Naive thymus-derived CD8-positive, alpha-beta T cell (primary cell): ENCODE measurements at regions not wholly inside any gene's neighbourhood (a gene's known extent, or its start where the extent isn't known, plus 50 kb on each side); places are given as distances from the start of the nearest gene placed in this dataset.
"Not testable (repeated sequence)": the region's sequence is repeated elsewhere in the genome, so short reads cannot be mapped to it uniquely, and the experiment has no call there.

Source experiments
- ATAC-seq, 2 donors: fragments of 150-1000 bp; cut with Tn5 transposase in 1 of 2; sonication (Bioruptor Pico), chemical (Tn5 transposase) in 1 of 2; 1 replicate in 1 of 2; 2 replicates in 1 of 2; pipeline ENCODE4 v1.10.0; 2021; ENCODE audit warnings: mild to moderate bottlenecking in 2 of 2, moderate library complexity in 2 of 2
- POLR2A ChIA-PET: fragments of 350-600 bp; sonication (Branson Sonifier 250); formaldehyde crosslinking; loops from one replicate; lab custom pipeline; 2021; ENCODE audit warnings: antibody characterized with exemption; lab: Charles Lee
- DNase-seq, 10 donors: peaks; one replicate each; pipeline versions ENCODE4 v3.0.0 to v3.0.0-alpha.2; 2020 to 2022
- H3K27ac Mint-ChIP-seq, 10 donors: one replicate each; pipeline ENCODE4 v1.8.0; 2020 to 2022; ENCODE audit warnings: mild to moderate bottlenecking in 10 of 10, mixed read lengths in 10 of 10, moderate library complexity in 4 of 10, inconsistent platforms in 1 of 10
- H3K27me3 Mint-ChIP-seq, 5 donors: one replicate each; pipeline ENCODE4 v1.8.0; 2021 to 2022; ENCODE audit warnings: mixed read lengths in 5 of 5
- H3K36me3 Mint-ChIP-seq, 3 donors: one replicate each; pipeline ENCODE4 v1.8.0; 2020 to 2022; ENCODE audit warnings: mixed read lengths in 3 of 3, mild to moderate bottlenecking in 2 of 3, inconsistent platforms in 1 of 3
- H3K4me1 Mint-ChIP-seq, 4 donors: one replicate each; pipeline ENCODE4 v1.8.0; 2021 to 2022; ENCODE audit warnings: mixed read lengths in 4 of 4
- H3K4me3 Mint-ChIP-seq, 10 donors: one replicate each; pipeline ENCODE4 v1.8.0; 2020 to 2022; ENCODE audit warnings: mild to moderate bottlenecking in 10 of 10, mixed read lengths in 10 of 10, moderate library complexity in 6 of 10, inconsistent platforms in 1 of 10
- H3K9me3 Mint-ChIP-seq, 9 donors: one replicate each; pipeline ENCODE4 v1.8.0; 2020 to 2022; ENCODE audit warnings: mixed read lengths in 9 of 9, mild to moderate bottlenecking in 3 of 9, inconsistent platforms in 1 of 9, moderate library complexity in 1 of 9

DNA sequence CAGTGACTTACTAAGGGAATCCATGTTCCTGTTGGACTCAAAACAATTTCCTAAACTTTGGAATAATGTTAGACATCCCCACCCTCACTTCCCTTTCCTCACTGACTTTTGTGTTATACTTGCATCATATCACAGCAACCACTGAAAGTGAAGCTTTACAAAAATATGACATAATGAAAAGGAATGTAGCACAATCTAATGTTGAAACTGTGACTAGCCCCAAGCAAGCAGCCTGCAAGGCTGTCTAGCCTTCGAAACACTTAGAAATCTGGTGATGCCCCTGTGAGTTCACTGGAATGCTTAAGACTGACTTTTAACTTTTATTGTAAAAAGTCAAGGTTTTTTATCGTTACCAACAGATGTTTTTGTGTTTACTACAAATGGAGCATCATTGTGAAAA, 203.7 kb upstream of the ZNF385D start:
- ATAC-seq (no peak), DNase-seq (no peak)
- Mint-ChIP-seq H3K9me3 (peaks cover 0 to 24% (median 12%) of the 10 kb centered on the region in 9 donors), H3K27me3 (no peaks in the 10 kb centered on the region), H3K4me1 (no peaks in the 10 kb centered on the region), H3K36me3 (peaks cover 0 to 4% (median 0%) of the 10 kb centered on the region in 3 donors), H3K4me3 (no peak overlapping the region), H3K27ac (no peak overlapping the region)
- POLR2A ChIA-PET: no interaction called here

DNA sequence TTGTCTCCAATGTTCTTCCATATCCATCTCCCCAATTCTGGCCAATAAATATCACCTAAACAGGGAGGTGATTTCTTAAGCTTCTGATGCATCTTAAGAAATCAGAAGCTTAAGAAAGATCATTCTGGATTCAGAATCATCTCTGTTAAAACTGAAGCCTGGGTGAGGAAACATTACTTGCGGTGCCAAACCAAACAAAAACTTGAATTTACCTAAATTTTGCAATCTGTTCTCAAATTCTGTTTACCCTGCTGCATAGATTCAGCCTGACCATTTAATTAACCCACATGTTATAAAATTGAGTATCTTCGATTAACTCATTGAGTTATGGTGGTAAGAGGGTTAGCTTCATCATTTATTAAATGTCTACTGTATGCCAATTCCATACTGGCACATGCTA, 204.4 kb upstream of the ZNF385D start:
- DNase-seq (no peak), ATAC-seq (no peak)
- H3K36me3 Mint-ChIP-seq: peaks cover 0 to 4% (median 0%) of the 10 kb centered on the region in 3 donors
- H3K4me1 Mint-ChIP-seq: no peaks in the 10 kb centered on the region
- H3K9me3 Mint-ChIP-seq: peaks cover 0 to 26% (median 10%) of the 10 kb centered on the region in 9 donors
- no peaks in the 10 kb centered on the region for H3K27me3 Mint-ChIP-seq
- no peak overlapping the region for H3K4me3 Mint-ChIP-seq
- POLR2A ChIA-PET: no interaction called here
- H3K27ac Mint-ChIP-seq: no peak overlapping the region

DNA sequence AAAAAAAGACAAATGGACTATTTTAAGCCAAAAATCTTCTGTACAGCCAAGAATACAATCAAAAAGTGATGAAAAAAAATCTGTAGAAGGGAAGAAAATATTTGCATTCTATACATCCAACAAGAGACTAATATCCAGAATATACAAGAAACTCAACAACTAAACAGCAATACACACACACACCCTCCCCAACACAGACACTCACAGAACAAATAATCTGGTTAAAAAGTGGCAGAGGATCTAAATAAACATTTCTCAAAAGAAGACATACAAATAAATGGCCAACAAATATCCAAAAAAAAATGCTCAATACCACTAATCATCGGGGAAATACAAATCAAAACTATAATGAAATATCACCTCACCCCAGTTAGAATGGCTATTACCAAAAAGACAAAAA, 209.0 kb upstream of the ZNF385D start:
- ATAC-seq (no peak), DNase-seq (no peak)
- Mint-ChIP-seq H3K9me3 (peaks cover 0 to 22% (median 6%) of the 10 kb centered on the region in 9 donors), H3K27ac (no peak overlapping the region), H3K27me3 (no peaks in the 10 kb centered on the region), H3K36me3 (no peaks in the 10 kb centered on the region), H3K4me1 (no peaks in the 10 kb centered on the region), H3K4me3 (no peak overlapping the region)
- POLR2A ChIA-PET: no interaction called here

DNA sequence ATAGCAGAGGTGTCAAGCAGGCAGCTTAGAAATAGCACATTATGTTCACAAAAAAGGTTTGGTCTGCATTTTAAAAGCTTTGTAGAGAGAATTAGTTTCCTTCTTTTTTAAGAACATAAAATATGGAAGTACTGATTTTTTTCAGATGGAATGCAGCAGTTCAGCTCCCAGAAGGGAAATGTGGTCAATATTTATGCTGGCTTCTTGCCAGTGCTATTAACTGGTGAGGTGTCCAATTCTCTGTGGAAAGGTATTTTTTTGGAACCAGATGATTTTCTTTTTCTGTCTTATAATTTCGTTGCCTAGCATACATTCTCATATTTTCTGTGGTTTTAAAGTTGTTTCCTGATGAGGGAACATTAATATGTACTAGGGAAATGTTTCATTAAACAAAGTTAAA, 211.4 kb upstream of the ZNF385D start:
- POLR2A ChIA-PET: no interaction called here

DNA sequence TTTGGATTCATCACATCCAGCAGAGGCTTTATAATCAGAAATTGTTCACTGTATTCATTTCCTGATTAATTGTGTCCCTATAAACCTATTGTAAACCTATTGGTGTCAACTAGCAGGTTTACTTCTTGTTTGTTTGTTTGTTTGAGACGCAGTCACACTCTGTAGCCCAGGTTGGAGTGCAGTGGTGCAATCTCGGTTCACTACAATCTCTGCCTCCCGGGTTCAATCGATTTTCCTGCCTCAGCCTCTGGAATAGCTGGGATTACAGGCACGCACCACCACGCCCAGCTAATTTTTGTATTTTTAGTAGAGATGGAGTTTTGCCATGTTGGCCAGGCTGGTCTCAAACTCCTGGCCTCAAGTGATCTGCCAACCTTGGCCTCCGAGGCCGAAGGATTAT, 215.4 kb upstream of the ZNF385D start:
- ATAC-seq, H3K36me3 Mint-ChIP-seq, H3K27ac Mint-ChIP-seq, H3K4me3 Mint-ChIP-seq, DNase-seq, POLR2A ChIA-PET, H3K27me3 Mint-ChIP-seq, H3K4me1 Mint-ChIP-seq: not testable (repeated sequence)
- peaks cover 0 to 26% (median 11%) of the 10 kb centered on the region in 9 donors for H3K9me3 Mint-ChIP-seq

More for the DNA sequence above, 211.4 kb upstream of the ZNF385D start:
- no peaks in the 10 kb centered on the region for H3K4me1 Mint-ChIP-seq
- H3K4me3 Mint-ChIP-seq: no peak overlapping the region
- no peak for ATAC-seq
- H3K27ac Mint-ChIP-seq: no peak overlapping the region
- peaks cover 0 to 19% (median 4%) of the 10 kb centered on the region in 9 donors for H3K9me3 Mint-ChIP-seq
- no peak for DNase-seq
- no peaks in the 10 kb centered on the region for H3K27me3 Mint-ChIP-seq
- no peaks in the 10 kb centered on the region for H3K36me3 Mint-ChIP-seq

DNA sequence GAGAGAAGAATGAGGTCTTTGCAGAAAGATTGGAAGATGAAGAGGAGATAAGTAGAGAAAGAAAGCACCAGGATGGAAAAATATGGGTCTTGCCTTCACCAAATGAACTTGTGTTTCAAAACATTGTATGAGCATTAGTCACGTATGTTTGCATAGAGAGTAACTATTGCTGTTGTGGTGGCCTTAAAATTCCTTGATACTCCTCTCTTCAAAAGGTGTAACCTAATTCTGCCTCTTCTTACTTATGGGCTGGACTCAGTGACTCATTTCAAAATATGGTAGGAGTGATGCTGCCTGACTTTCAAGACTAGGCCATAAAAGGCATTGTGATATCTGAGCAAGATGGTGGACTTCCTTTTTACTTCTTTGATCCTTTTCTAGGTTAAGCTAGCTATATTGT, 228.7 kb upstream of the ZNF385D start:
- Mint-ChIP-seq H3K27ac (no peak overlapping the region), H3K27me3 (no peaks in the 10 kb centered on the region), H3K4me1 (no peaks in the 10 kb centered on the region), H3K4me3 (no peak overlapping the region), H3K36me3 (no peaks in the 10 kb centered on the region), H3K9me3 (peaks cover 0 to 22% (median 11%) of the 10 kb centered on the region in 9 donors)
- no peak for DNase-seq
- POLR2A ChIA-PET: no interaction called here
- no peak for ATAC-seq

DNA sequence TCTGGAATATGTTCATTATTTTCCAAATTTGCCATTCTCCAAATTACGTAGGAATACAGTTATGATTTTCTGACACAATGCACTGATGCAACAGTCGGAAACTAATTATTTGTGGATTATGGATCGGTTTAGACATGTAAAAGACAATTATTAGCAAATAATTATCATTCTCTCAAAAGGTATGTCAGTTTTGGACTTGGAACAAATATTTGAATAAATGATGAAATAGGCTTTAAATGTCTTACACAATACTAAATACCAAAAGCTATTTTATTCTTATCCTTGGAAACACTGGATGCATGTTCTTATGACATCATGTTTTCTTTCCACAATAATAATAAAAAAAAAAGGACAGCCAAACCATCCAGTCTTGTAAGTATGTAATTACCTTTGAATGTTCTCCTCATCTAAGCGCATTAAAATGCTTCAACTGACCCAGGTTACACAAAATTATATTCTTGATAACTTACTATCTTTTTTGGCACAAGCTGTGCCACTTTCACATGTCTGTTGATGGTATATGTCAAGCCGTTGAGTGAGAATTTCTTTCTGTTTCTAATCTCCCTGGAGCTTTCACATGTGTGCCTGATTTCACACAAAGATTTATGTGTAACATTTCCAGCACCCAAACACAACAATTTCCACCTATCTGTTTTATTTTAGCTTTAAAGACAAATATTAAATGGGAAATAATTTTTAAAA, 238.5 kb upstream of the ZNF385D start:
- no peaks in the 10 kb centered on the region for H3K36me3 Mint-ChIP-seq
- H3K4me1 Mint-ChIP-seq: no peaks in the 10 kb centered on the region

DNA sequence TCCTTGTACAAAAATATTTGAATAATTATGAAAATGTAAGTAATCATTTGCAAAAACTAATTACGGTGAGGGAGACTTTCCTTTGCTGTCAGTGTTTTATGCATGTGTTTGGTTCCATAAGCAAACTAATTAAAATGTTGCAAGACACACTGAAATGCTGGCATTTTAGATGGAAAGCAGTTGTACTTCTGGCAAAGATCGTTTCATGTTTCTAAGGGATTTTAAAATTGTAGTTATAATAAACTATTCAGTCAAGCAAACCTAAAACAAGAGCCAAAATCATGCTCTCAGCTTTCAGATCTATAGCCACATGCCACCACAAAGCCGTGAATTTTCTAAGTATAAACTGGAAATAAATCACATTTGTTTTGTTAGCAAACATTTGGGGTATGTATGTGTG, 240.1 kb upstream of the ZNF385D start:
- Mint-ChIP-seq H3K36me3 (no peaks in the 10 kb centered on the region), H3K9me3 (peaks cover 0 to 11% (median 0%) of the 10 kb centered on the region in 9 donors), H3K27ac (no peak overlapping the region), H3K27me3 (no peaks in the 10 kb centered on the region), H3K4me3 (no peak overlapping the region), H3K4me1 (no peaks in the 10 kb centered on the region)
- DNase-seq (no peak), ATAC-seq (no peak)
- POLR2A ChIA-PET: no interaction called here

More for the DNA sequence above, 238.5 kb upstream of the ZNF385D start:
- Mint-ChIP-seq H3K4me3 (no peak overlapping the region), H3K9me3 (peaks cover 0 to 11% (median 0%) of the 10 kb centered on the region in 9 donors), H3K27ac (no peak overlapping the region), H3K27me3 (no peaks in the 10 kb centered on the region)
- POLR2A ChIA-PET: no interaction called here
- ATAC-seq (no peak), DNase-seq (no peak)

DNA sequence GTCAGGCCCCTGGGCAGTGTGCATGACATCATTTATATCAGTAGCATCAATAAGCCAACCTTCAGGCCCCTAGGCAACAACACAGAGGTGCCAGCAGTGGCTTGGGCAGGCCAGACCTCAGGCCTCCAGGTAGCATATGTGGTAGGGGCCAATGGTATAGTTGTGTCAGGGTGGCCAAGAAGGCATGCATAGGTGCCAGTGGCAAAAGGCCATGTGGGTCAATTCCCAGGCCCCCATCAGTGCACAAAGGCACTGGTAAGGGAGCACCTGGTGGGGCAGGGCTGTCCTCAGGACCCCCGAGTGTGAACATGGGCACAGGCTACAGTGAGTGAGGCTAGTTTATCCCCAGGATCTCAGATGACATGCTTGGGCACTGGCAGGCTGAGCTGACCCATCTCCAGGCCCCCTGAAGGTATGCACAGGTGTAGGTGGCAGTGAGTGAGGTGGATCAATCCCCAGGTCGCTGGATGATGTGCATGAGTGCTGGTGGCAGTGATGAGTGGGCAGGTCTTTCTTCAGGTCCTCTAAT, 244.1 kb upstream of the ZNF385D start:
- no peak for ATAC-seq
- POLR2A ChIA-PET: no interaction called here
- H3K27ac Mint-ChIP-seq: no peak overlapping the region
- no peaks in the 10 kb centered on the region for H3K4me1 Mint-ChIP-seq
- H3K27me3 Mint-ChIP-seq: no peaks in the 10 kb centered on the region
- peaks cover 0 to 11% (median 2%) of the 10 kb centered on the region in 9 donors for H3K9me3 Mint-ChIP-seq
- no peaks in the 10 kb centered on the region for H3K36me3 Mint-ChIP-seq
- no peak for DNase-seq
- H3K4me3 Mint-ChIP-seq: no peak overlapping the region

DNA sequence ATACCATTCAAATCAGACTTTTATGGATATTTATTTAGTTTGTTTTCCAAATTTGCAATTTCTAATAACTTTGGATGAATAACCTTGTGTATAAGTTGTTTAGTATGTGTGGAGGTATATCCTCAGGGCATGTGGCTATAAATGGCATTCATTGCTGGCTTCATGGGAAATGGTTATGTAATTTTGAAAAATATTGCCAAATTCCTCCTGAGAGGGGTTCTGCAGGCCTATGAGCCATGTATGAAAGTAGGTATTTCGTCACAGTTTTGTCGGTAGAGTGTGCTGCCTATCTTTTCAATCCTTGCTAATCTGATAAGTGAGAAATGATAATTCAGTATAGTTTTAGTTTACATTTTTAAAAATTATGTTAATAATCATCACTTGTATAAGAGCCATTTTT, 256.4 kb upstream of the ZNF385D start:
- Mint-ChIP-seq H3K27me3 (no peaks in the 10 kb centered on the region), H3K4me1 (no peaks in the 10 kb centered on the region), H3K36me3 (no peaks in the 10 kb centered on the region), H3K9me3 (peaks cover 0 to 6% (median 2%) of the 10 kb centered on the region in 9 donors), H3K27ac (no peak overlapping the region), H3K4me3 (no peak overlapping the region)
- POLR2A ChIA-PET: no interaction called here
- ATAC-seq: no peak
- DNase-seq: no peak

DNA sequence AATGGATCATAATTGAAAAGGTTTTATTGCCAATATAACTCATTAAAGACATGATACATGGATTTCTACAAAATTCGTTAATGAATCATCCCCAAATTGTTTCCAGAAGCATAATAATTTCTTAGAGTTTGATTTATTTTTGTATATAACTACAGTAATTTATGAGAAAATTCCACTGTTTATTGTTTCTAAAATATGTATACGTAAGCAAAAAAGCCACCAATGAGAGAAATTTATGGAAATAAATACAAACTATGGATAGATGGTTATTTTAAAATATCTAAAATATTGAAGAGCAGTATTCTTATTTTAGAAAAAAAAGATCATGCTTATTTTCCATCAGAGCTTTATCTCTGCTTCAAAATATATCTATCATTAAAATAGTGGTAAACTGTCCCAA, 260.0 kb upstream of the ZNF385D start:
- POLR2A ChIA-PET: no interaction called here
- H3K36me3 Mint-ChIP-seq: no peaks in the 10 kb centered on the region
- ATAC-seq (no peak), DNase-seq (no peak)
- no peak overlapping the region for H3K27ac Mint-ChIP-seq
- H3K4me1 Mint-ChIP-seq: no peaks in the 10 kb centered on the region
- no peaks in the 10 kb centered on the region for H3K27me3 Mint-ChIP-seq
- H3K4me3 Mint-ChIP-seq: no peak overlapping the region
- H3K9me3 Mint-ChIP-seq: peaks cover 0 to 6% (median 0%) of the 10 kb centered on the region in 9 donors

DNA sequence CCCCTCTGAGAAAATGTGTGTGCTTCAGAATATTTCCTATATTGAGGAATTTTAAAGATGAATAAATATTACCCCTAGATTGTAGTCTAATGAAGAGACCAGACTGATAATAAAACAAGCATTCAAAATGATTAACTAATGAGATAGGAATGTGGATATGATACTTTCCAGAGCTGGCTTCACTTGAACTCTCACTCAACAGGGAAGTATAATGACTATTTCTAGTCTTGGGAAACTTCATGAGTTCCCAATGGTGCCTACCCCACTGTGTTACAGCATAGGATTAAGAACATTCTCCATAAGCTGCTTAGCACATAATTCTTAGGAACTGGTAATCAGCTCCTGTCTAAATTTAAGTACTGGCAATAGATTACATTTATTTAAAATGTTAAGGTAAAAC, 261.5 kb upstream of the ZNF385D start:
- H3K4me1 Mint-ChIP-seq: no peaks in the 10 kb centered on the region
- no peak overlapping the region for H3K27ac Mint-ChIP-seq
- ATAC-seq (no peak), DNase-seq (no peak)
- no peaks in the 10 kb centered on the region for H3K36me3 Mint-ChIP-seq
- no peak overlapping the region for H3K4me3 Mint-ChIP-seq
- peaks cover 0 to 6% (median 2%) of the 10 kb centered on the region in 9 donors for H3K9me3 Mint-ChIP-seq
- H3K27me3 Mint-ChIP-seq: no peaks in the 10 kb centered on the region
- POLR2A ChIA-PET: no interaction called here

DNA sequence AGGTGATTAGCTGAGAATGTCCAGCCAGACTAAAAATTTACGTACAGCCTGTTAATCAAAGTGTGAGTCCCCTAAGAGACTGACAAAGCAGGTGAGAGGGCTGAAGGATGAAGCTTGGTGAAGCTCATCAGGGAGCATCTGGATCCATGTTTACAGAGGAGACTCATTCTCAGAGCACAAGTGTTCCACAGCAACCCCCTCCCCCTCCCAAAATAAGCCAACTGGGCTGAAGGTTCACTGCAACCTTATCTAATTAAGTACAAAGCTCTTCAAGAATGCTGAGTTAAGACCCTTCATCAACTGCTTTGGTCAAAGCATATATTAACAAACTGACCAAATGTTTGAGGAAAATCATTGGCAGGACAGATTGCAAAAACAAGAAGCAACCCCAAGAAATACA, 262.6 kb upstream of the ZNF385D start:
- Mint-ChIP-seq H3K4me1 (no peaks in the 10 kb centered on the region), H3K4me3 (no peak overlapping the region), H3K27ac (no peak overlapping the region), H3K27me3 (no peaks in the 10 kb centered on the region), H3K36me3 (no peaks in the 10 kb centered on the region), H3K9me3 (peaks cover 0 to 4% (median 2%) of the 10 kb centered on the region in 9 donors)
- ATAC-seq (no peak), DNase-seq (no peak)
- POLR2A ChIA-PET: no interaction called here

DNA sequence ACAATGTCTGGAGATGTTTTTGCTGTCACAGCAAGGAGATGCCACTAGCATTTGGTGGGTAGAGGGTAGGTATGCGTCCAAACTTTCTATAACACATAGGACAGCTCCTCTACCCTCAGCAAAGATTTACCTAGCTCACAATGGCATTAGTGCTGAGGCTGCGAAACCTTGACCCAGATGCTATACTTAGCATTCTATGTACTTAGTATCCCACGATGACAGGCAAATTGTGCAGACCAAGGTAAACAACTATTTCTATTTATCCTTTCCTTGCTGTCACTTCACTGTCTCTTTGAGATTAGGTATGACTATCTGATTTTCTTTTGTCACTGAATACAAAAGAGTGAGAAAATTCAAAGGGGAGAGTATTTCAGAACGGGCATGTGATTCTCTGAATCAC, 265.2 kb upstream of the ZNF385D start:
- no peaks in the 10 kb centered on the region for H3K36me3 Mint-ChIP-seq
- H3K4me3 Mint-ChIP-seq: no peak overlapping the region
- H3K4me1 Mint-ChIP-seq: no peaks in the 10 kb centered on the region
- no peak overlapping the region for H3K27ac Mint-ChIP-seq
- no peaks in the 10 kb centered on the region for H3K27me3 Mint-ChIP-seq
- DNase-seq (no peak), ATAC-seq (no peak)
- POLR2A ChIA-PET: no interaction called here
- peaks cover 0 to 9% (median 2%) of the 10 kb centered on the region in 9 donors for H3K9me3 Mint-ChIP-seq
